ENCODE measurements at regions not wholly inside any gene's neighbourhood (a gene's known extent, or its start where the extent isn't known, plus 50 kb on each side); places are given as distances from the start of the nearest gene placed in this dataset.

GRCh38 chr1:9442986-9443385 lies 96.3 kb upstream of the SLC25A33 start:
- no peak for TF ChIP-seq EZH2phosphoT487 (IDR thresholded peaks at IDR 0.05; ENCODE audit: unreplicated experiment)
- TF ChIP-seq NANOG (IDR thresholded peaks at IDR 0.05; ENCODE audit: borderline replicate concordance): no peak
- TF ChIP-seq CREB1 (CRISPR knock-in tag; IDR thresholded peaks at IDR 0.05; ENCODE audit: low read depth): no peak
- no peak for TF ChIP-seq ZNF114 (CRISPR knock-in tag; IDR thresholded peaks at IDR 0.05)
- TF ChIP-seq EZH2 (IDR thresholded peaks at IDR 0.05; ENCODE audit: low read depth, unreplicated experiment): no peak
- TF ChIP-seq ETS1 (IDR thresholded peaks at IDR 0.05): no peak
- TF ChIP-seq ZNF331 (CRISPR knock-in tag; IDR thresholded peaks at IDR 0.05; ENCODE audit: low read depth): no peak
- TF ChIP-seq JUNB (IDR thresholded peaks at IDR 0.05; ENCODE audit: unreplicated experiment): no peak
- no peak for TF ChIP-seq CTCF (conservative IDR thresholded peaks at IDR 0.05; ENCODE audit: low read depth in 2 of 2)
- TF ChIP-seq ZNF462 (CRISPR knock-in tag; IDR thresholded peaks at IDR 0.05): no peak
- TF ChIP-seq REST (IDR thresholded peaks at IDR 0.05; ENCODE audit: unreplicated experiment): no peak
- TF ChIP-seq STAT1 (IDR thresholded peaks at IDR 0.05; ENCODE audit: unreplicated experiment): no peak
- no peak for TF ChIP-seq POLR2AphosphoS5 (IDR thresholded peaks at IDR 0.05; ENCODE audit: low read depth)
- Histone ChIP-seq H3F3A (replicated peaks; ENCODE audit: low read depth) (no peaks in the 10 kb centered on the region), H3K79me2 (replicated peaks; ENCODE audit: insufficient read depth) (no peaks in the 10 kb centered on the region), H3K36me3 (ENCODE audit: insufficient read depth) (no peaks in the 10 kb centered on the region), H3K4me1 (ENCODE audit: insufficient read depth) (no peaks in the 10 kb centered on the region; the same call in 1 of the 2 replicates), H3K4me3 (no peak overlapping the region), H2AFZ (no peak overlapping the region), H3K9me2 (ENCODE audit: insufficient read depth) (no peaks in the 10 kb centered on the region), H3K4me2 (no peak overlapping the region), H3K27ac (ENCODE audit: low read depth) (no peak overlapping the region), H4K20me1 (replicated peaks; ENCODE audit: insufficient read depth) (no peaks in the 10 kb centered on the region), H3K27me3 (ENCODE audit: insufficient read depth) (no peaks in the 10 kb centered on the region)
- no peak overlapping the region for H3K4me3 Mint-ChIP-seq
- H3K9me3 Mint-ChIP-seq: no peaks in the 10 kb centered on the region
- no peak for DNase-seq (ENCODE audit: low spot score)
- H3K4me1 Mint-ChIP-seq: peaks cover 12% of the 10 kb centered on the region; the same call in 2 of the 3 replicates
- H3K27me3 Mint-ChIP-seq (ENCODE audit: insufficient read depth, low read depth, poor library complexity): peaks cover 7% of the 10 kb centered on the region
- ATAC-seq: no peak
- no peak overlapping the region for H3K27ac Mint-ChIP-seq
- H3K36me3 Mint-ChIP-seq (ENCODE audit: low read depth): no peaks in the 10 kb centered on the region

Measured in GM23338 (cell line).